Activated CD4-positive, alpha-beta T cell treated with anti-CD3 and anti-CD28 coated beads for 24 hours (primary cell): ENCODE measurements at regions not wholly inside any gene's neighbourhood (a gene's known extent, or its start where the extent isn't known, plus 50 kb on each side); places are given as distances from the start of the nearest gene placed in this dataset.
"Not testable (repeated sequence)": the region's sequence is repeated elsewhere in the genome, so short reads cannot be mapped to it uniquely, and the experiment has no call there.

Source experiments
- DNase-seq, 2 donors: peaks; one replicate each; pipeline ENCODE4 v3.0.0-alpha.2; 2020; ENCODE audit warnings: low read depth in 2 of 2

DNA sequence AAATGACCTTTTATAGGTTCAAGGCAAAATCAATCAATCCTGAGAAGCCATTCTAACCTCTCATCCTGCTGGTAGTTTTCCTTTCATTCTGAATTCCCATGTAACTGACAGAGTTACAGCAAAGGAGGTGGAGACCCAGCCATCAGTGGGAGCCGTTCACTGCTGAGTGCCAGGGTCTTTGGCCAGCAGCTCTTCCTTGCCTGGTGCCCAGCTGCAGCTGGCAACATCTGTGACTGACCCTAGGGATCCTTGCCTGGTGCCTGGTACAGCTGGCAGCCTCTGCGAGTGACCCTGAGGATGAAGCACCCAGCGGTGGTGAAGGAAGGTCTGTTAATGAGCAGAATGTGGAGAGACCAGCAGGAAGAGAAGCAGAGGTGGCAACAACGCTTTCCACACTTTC lies 314.6 kb downstream of the THBS2 start:
- DNase-seq = no peak

GRCh38 chr6:168938546-168938945 lies 315.1 kb downstream of the THBS2 start:
- no peak for DNase-seq

DNA sequence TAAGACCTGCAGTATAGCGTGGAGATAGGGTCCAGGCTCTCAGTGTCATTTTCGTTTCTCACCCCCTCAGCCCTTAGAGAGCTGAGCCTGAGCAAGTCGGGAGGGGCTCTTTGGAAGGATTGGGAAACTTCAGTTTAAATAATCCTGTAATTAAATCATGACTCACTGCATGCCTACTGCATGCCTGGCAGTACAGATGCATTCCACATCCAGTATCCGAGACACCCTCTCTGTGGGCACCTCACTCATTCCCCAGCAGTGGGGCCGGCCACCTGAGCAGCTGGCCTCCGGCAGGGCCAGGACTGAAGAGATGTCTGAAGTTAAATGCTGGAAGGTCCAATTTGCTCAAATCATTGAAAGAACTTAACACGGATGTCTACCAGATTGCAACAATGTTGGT lies 316.6 kb downstream of the THBS2 start:
- DNase-seq = no peak

DNA sequence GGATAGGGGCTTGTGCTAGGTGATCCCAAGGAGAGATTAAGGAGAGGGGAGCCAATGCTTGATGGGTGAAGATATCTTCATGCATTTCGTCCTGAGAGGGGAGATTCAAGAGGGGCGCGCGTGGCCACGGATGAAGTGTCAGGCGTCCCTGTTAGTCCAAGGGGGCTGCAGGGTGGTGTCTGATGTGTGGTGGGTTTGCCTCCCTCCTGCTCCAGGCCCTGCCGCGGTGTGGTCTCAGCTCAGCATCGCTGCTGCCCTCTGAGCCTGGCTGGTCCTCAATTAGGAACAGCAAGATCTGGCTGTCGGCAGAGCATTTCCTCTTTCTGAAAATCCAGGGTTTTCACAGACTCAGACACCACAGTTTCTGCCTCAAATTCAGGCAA lies 318.0 kb downstream of the THBS2 start:
- no peak for DNase-seq

GRCh38 chr6:168934660-168935627 lies 318.7 kb downstream of the THBS2 start:
- no peak for DNase-seq

GRCh38 chr6:168932171-168932570 lies 321.5 kb downstream of the THBS2 start:
- not testable (repeated sequence) for DNase-seq

GRCh38 chr6:168931072-168931471 lies 322.6 kb downstream of the THBS2 start:
- DNase-seq = not testable (repeated sequence)

GRCh38 chr6:168929871-168930450 lies 323.7 kb downstream of the THBS2 start:
- DNase-seq = no peak

- no peak for DNase-seq
Observed at GRCh38 chr6:168928012-168928411, 325.6 kb downstream of the THBS2 start.

- no peak for DNase-seq
Observed at GRCh38 chr6:168927026-168927425, 326.6 kb downstream of the THBS2 start.

DNA sequence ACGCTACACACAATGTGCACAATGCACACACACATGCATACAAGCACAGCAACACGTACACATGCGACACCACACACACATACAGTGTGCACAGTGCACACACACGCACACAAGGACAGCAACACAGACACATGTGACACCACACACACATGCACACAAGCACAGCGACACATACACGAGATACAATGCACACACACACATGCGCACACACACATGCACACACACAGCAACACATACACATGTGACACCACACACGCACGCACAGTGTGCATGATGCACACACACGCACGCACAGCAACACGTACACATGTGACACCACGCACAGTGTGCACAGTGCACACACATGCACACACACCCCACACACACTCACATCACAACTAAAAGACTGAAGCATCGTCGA lies 327.3 kb downstream of the THBS2 start:
- DNase-seq = no peak

DNA sequence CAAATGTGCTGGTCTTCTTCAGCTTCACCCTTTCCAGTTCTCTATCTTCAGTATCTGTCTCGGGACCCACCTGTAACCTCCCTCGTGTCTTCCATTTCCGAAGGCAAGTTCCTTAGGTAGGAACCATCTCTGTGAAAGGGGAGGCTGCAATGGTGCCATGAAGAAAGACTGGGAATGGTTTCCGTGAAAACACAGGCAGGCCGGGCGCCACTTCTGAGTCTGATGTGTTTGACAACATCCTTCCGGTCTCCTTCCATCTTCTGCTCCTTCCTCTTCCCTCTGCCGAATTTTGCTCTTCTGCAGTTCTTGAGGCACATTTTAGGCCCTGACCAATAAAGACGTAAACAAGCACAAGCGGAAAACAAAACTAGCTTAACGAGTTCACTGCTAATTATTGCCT lies 328.0 kb downstream of the THBS2 start:
- no peak for DNase-seq

GRCh38 chr6:168923171-168923570 lies 330.5 kb downstream of the THBS2 start:
- no peak for DNase-seq

- DNase-seq = no peak
Observed at GRCh38 chr6:168922436-168922835, 331.2 kb downstream of the THBS2 start.

DNA sequence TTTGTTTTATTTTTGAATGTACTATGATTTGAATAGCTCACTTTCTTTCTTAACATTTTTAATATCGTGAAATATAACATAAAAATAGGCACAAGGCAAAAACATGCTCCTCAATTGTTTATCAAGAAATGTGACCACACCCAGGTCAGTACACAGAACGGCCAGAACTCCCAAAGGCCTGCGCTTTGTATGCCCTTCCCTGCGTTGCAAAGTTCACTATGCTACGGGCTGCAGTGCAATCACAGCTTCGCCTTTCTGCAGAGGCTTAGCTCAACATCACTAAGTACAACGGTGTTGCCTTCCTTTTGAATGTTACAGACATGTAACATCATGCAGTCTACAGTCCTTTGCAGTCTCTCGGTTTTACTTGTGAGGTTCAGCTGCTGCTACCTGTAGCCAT lies 333.4 kb downstream of the THBS2 start:
- no peak for DNase-seq

DNA sequence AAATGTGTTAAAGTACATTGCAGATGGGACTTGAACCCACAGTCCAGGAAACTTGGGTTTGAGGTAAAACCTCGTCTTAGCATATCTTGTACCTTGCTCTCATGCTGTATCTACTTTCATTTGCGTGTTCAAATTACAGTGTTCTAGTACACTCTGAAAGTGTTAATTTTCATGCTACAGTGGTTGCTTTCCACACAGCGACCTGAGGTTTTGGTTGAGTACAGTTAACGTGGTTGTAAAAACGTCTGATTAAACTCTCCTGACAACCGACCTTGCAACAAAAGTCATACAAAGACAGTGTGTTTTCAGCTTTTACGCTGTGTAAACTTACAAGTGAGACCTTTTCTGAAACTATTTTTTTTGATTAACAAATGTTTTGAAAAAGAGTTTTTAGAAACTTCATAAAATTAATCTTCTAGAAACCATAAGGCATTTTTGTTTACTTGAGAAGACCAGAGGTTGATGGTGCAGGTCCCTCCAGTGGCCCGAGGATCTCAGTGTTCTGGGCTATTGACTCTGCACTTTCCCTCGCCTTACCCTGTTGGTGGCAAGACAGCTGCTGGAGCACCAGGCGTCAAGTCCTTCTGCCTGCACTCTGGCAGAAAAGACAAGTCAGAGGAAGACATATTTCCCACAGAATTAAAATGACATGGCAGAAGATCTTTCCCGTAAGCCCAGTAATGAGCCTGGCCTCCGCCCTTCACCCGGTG lies 334.0 kb downstream of the THBS2 start:
- no peak for DNase-seq

DNA sequence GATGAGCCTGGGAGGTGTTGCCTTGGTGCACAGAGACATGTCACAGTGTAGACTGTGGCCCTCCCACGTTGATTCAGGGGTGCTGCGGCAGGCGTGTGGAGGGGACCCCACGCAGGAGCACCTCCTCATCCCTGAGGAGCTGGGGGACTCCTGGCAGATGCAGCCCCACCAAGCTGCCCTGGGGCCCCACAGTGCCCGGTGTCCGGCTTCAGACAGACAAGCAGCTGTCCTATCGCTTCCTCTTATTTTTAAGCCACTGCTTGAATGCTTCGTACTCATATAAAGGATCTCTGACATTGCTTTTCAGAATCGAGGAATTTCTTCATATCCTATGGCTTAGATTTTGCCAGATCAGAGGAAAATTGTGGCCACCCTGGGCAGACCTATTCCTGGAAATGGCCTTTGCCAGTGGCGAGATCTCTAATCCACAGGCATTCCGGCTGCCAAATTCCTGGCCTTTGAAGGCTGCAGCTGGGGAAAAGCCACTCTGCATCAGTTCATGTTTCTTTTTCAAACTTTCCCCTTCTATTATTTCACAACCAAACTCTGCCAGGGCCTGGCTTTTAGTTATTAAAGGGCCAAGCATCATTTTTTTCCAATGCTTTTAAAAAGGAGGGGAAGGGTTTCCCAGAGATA lies 337.0 kb downstream of the THBS2 start:
- no peak for DNase-seq

DNA sequence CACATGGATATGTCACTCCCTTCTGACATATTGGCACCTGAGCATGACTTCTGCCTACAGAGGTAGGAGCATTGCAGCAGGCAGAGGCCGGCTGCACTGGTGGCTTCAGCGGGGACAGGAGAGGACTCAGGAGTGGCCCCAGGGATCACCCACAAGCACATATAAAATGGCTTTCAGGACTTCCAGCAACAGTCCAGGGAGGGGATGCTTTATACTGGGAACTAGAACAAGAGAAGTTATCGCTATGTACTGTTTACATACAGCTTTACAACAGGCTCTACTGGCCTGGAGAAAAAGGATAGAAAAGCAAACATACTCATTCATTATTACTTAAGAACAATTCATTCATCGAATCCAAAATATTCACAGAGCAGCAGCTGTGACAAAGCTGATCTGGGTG lies 337.8 kb downstream of the THBS2 start:
- no peak for DNase-seq

DNA sequence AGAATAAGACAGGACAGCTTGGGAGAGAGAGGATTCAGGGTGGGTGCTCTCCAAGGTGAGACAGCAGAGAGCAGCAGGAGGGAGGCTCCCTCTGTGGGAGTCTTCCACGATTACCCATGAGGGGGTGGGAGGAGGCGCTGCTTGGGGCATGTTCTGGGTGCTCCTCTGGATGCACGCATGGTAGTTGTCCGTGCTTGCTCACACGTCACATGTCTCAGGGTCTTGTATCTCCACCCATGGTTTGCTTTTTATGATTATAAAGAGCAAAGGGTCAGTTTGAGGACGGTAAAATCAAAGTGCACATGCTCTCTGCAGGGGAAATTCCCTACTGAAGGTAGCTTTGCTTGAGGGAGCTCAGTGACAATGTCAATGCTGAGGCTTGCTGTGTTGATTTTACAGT lies 338.4 kb downstream of the THBS2 start:
- no peak for DNase-seq

GRCh38 chr6:168913866-168914469 lies 339.7 kb downstream of the THBS2 start:
- no peak for DNase-seq

GRCh38 chr6:168913231-168913865 lies 340.3 kb downstream of the THBS2 start:
- DNase-seq = not testable (repeated sequence)
